ENCODE measurements at regions not wholly inside any gene's neighbourhood (a gene's known extent, or its start where the extent isn't known, plus 50 kb on each side); places are given as distances from the start of the nearest gene placed in this dataset.

- H3K27me3 Mint-ChIP-seq, result peaks cover 24% of the 10 kb centered on the region
- POLR2A ChIA-PET, result no interaction called here
These were observed 352.3 kb upstream of the CCNH start for GRCh38 chr5:87765009-87765408.

GRCh38 chr5:87762631-87763030 is 349.9 kb upstream of the CCNH start:
- intact Hi-C loops (cut with micrococcal nuclease), result no loop called here
- POLR2A ChIA-PET, result no interaction called here
- H3K4me1 ChIP-seq (ENCODE audit: control insufficient read depth in 2 of 2, insufficient read depth in 2 of 2, low read length in 2 of 2), result no peaks in the 10 kb centered on the region
- H3K9me3 ChIP-seq (ENCODE audit: control extremely low read depth in 1 of 3, control insufficient read depth in 2 of 3, insufficient read depth in 1 of 3, low read length in 2 of 3), result no peaks in the 10 kb centered on the region
- no peak overlapping the region for H3K9ac ChIP-seq (ENCODE audit: low read length)
- H4K20me1 ChIP-seq (ENCODE audit: control insufficient read depth, insufficient read depth, low read length, poor library complexity, severe bottlenecking), result no peaks in the 10 kb centered on the region
- H3K36me3 ChIP-seq (replicated peaks in 1 of 2; ENCODE audit: control extremely low read depth in 1 of 2, control insufficient read depth in 1 of 2, extremely low read depth in 1 of 2, insufficient read depth in 2 of 2, low read length in 1 of 2), result no peaks in the 10 kb centered on the region
- peaks cover 0 to 8% (median 0%) of the 10 kb centered on the region in 4 experiments for H3K27me3 ChIP-seq (replicated peaks in 1 of 4; ENCODE audit: control extremely low read depth in 1 of 4, control insufficient read depth in 3 of 4, insufficient read depth in 4 of 4, low read length in 3 of 4)
- no peak overlapping the region for H3K4me2 ChIP-seq (replicated peaks; ENCODE audit: low read depth, low read length, poor library complexity, severe bottlenecking)
- no peaks in the 10 kb centered on the region for H3K79me2 ChIP-seq (ENCODE audit: control insufficient read depth, insufficient read depth, low read length)
- H2AFZ ChIP-seq (ENCODE audit: insufficient read depth, low read depth, low read length, poor library complexity, severe bottlenecking), result no peak overlapping the region
- no peaks in the 10 kb centered on the region for H3K4me1 Mint-ChIP-seq
- H3K27me3 Mint-ChIP-seq, result peaks cover 14% of the 10 kb centered on the region
- no peak for DNase-seq
- no peak overlapping the region for H3K27ac ChIP-seq (ENCODE audit: low read length in 2 of 2)
- no peak for ATAC-seq (ENCODE audit: low read depth)
- H3K9me3 Mint-ChIP-seq (ENCODE audit: insufficient read depth), result no peaks in the 10 kb centered on the region
- H3K27ac Mint-ChIP-seq, result no peak overlapping the region
- H3K4me3 Mint-ChIP-seq, result no peak overlapping the region
- 92% methylated on average over 1 of the region's 1 CpG for WGBS (ENCODE audit: insufficient coverage)
- TF ChIP-seq CTCF (IDR thresholded peaks at IDR 0.05) (no peak), EZH2 (IDR thresholded peaks at IDR 0.05; ENCODE audit: borderline replicate concordance, insufficient read depth, low read depth, low read length, poor library complexity, severe bottlenecking) (no peak)
- CTCF ChIA-PET, result interaction anchor here (0.6 kb wide), 1 partner anchor 20 kb away, joined by 3 read pairs; no protein-coding TSS in a partner anchor
- no peak overlapping the region for H3K4me3 ChIP-seq (ENCODE audit: control extremely low read depth in 1 of 5, extremely low read depth in 1 of 5, insufficient read depth in 1 of 5, low read depth in 2 of 5, low read length in 4 of 5)

More at GRCh38 chr5:87765009-87765408, 352.3 kb upstream of the CCNH start:
- Histone ChIP-seq H3K36me3 (replicated peaks in 1 of 2; ENCODE audit: control extremely low read depth in 1 of 2, control insufficient read depth in 1 of 2, extremely low read depth in 1 of 2, insufficient read depth in 2 of 2, low read length in 1 of 2) (no peaks in the 10 kb centered on the region), H3K4me3 (ENCODE audit: control extremely low read depth in 1 of 5, extremely low read depth in 1 of 5, insufficient read depth in 1 of 5, low read depth in 2 of 5, low read length in 4 of 5) (no peak overlapping the region), H3K9me3 (ENCODE audit: control extremely low read depth in 1 of 3, control insufficient read depth in 2 of 3, insufficient read depth in 1 of 3, low read length in 2 of 3) (no peaks in the 10 kb centered on the region), H3K4me2 (replicated peaks; ENCODE audit: low read depth, low read length, poor library complexity, severe bottlenecking) (no peak overlapping the region), H3K9ac (ENCODE audit: low read length) (no peak overlapping the region), H3K79me2 (ENCODE audit: control insufficient read depth, insufficient read depth, low read length) (no peaks in the 10 kb centered on the region), H2AFZ (ENCODE audit: insufficient read depth, low read depth, low read length, poor library complexity, severe bottlenecking) (no peak overlapping the region), H3K4me1 (ENCODE audit: control insufficient read depth in 2 of 2, insufficient read depth in 2 of 2, low read length in 2 of 2) (no peaks in the 10 kb centered on the region), H3K27me3 (replicated peaks in 1 of 4; ENCODE audit: control extremely low read depth in 1 of 4, control insufficient read depth in 3 of 4, insufficient read depth in 4 of 4, low read length in 3 of 4) (peaks cover 0 to 5% (median 0%) of the 10 kb centered on the region in 4 experiments), H4K20me1 (ENCODE audit: control insufficient read depth, insufficient read depth, low read length, poor library complexity, severe bottlenecking) (no peaks in the 10 kb centered on the region), H3K27ac (ENCODE audit: low read length in 2 of 2) (no peak overlapping the region)
- Mint-ChIP-seq H3K4me3 (no peak overlapping the region), H3K27ac (no peak overlapping the region), H3K4me1 (no peaks in the 10 kb centered on the region), H3K9me3 (ENCODE audit: insufficient read depth) (no peaks in the 10 kb centered on the region)
- ATAC-seq (ENCODE audit: low read depth) (no peak), DNase-seq (no peak)
- WGBS (ENCODE audit: insufficient coverage), result 63% methylated on average over 1 of the region's 5 CpGs
- TF ChIP-seq EZH2 (IDR thresholded peaks at IDR 0.05; ENCODE audit: borderline replicate concordance, insufficient read depth, low read depth, low read length, poor library complexity, severe bottlenecking) (no peak), CTCF (IDR thresholded peaks at IDR 0.05) (no peak)
- CTCF ChIA-PET, result interaction anchor here (0.9 to 1.5 kb wide), 2 partner anchors 9 to 15 kb away, joined by 3 to 4 read pairs; no protein-coding TSS in a partner anchor
- intact Hi-C loops (cut with micrococcal nuclease), result no loop called here

All from B cell (primary cell).